ENCODE measurements at regions not wholly inside any gene's neighbourhood (a gene's known extent, or its start where the extent isn't known, plus 50 kb on each side); places are given as distances from the start of the nearest gene placed in this dataset.

GRCh38 chr1:78715181-78715661 is 65.6 kb downstream of the IFI44 start:
- no peak for TF ChIP-seq CTCF (IDR thresholded peaks at IDR 0.05; ENCODE audit: control insufficient read depth, extremely low read depth, insufficient read depth)
- DNase-seq (ENCODE audit: low read depth), result no peak

GRCh38 chr1:78716186-78716585 is 66.6 kb downstream of the IFI44 start:
- TF ChIP-seq CTCF (IDR thresholded peaks at IDR 0.05; ENCODE audit: control insufficient read depth, extremely low read depth, insufficient read depth), result no peak
- no peak for DNase-seq (ENCODE audit: low read depth)
- no peak overlapping the region for H3K4me3 ChIP-seq (ENCODE audit: low read depth, low read length)

More at GRCh38 chr1:78715181-78715661, 65.6 kb downstream of the IFI44 start:
- no peak overlapping the region for H3K4me3 ChIP-seq (ENCODE audit: low read depth, low read length)

GRCh38 chr1:78718566-78718965 is 68.9 kb downstream of the IFI44 start:
- TF ChIP-seq CTCF (IDR thresholded peaks at IDR 0.05; ENCODE audit: control insufficient read depth, extremely low read depth, insufficient read depth), result no peak
- DNase-seq (ENCODE audit: low read depth), result no peak

GRCh38 chr1:78721136-78721535 is 71.5 kb downstream of the IFI44 start:
- H3K4me3 ChIP-seq (ENCODE audit: low read depth, low read length), result no peak overlapping the region
- no peak for DNase-seq (ENCODE audit: low read depth)
- TF ChIP-seq CTCF (IDR thresholded peaks at IDR 0.05; ENCODE audit: control insufficient read depth, extremely low read depth, insufficient read depth), result no peak

More at GRCh38 chr1:78718566-78718965, 68.9 kb downstream of the IFI44 start:
- H3K4me3 ChIP-seq (ENCODE audit: low read depth, low read length), result no peak overlapping the region

GRCh38 chr1:78722105-78722504 is 72.5 kb downstream of the IFI44 start:
- no peak overlapping the region for H3K4me3 ChIP-seq (ENCODE audit: low read depth, low read length)
- no peak for TF ChIP-seq CTCF (IDR thresholded peaks at IDR 0.05; ENCODE audit: control insufficient read depth, extremely low read depth, insufficient read depth)
- DNase-seq (ENCODE audit: low read depth), result no peak

GRCh38 chr1:78722521-78722920 is 72.9 kb downstream of the IFI44 start:
- H3K4me3 ChIP-seq (ENCODE audit: low read depth, low read length), result no peak overlapping the region
- TF ChIP-seq CTCF (IDR thresholded peaks at IDR 0.05; ENCODE audit: control insufficient read depth, extremely low read depth, insufficient read depth), result no peak
- DNase-seq (ENCODE audit: low read depth), result no peak

GRCh38 chr1:78722947-78723346 is 73.3 kb downstream of the IFI44 start:
- no peak for TF ChIP-seq CTCF (IDR thresholded peaks at IDR 0.05; ENCODE audit: control insufficient read depth, extremely low read depth, insufficient read depth)
- no peak overlapping the region for H3K4me3 ChIP-seq (ENCODE audit: low read depth, low read length)
- no peak for DNase-seq (ENCODE audit: low read depth)

Data from LNCaP clone FGC (cell line).